ENCODE measurements at regions not wholly inside any gene's neighbourhood (a gene's known extent, or its start where the extent isn't known, plus 50 kb on each side); places are given as distances from the start of the nearest gene placed in this dataset.
A peak's percentile ranks its signal among the peaks of the same experiment; 100 is the strongest.

DNA sequence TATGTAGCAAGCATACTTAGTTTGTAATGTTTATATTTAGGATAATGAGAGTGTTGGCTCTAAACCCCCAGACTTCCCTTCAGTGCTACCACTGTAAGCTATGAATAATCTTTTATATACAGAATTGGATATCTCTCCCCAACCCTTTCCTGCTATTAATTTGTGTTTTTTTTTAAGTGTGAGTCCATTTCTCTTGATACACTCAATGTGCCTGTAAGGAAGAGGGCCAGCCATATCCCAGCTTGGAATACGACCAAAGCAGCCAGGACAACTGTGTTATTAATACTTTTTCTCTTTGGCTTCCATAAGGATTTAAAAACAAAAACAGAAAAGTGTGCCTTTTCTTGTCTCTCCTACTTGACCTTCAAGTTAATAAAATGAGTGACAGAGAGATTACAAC is 116.7 kb downstream of the SNAPC1 start:
- no peak for DNase-seq (ENCODE audit: low read depth)
- TF ChIP-seq, protein P1, sequence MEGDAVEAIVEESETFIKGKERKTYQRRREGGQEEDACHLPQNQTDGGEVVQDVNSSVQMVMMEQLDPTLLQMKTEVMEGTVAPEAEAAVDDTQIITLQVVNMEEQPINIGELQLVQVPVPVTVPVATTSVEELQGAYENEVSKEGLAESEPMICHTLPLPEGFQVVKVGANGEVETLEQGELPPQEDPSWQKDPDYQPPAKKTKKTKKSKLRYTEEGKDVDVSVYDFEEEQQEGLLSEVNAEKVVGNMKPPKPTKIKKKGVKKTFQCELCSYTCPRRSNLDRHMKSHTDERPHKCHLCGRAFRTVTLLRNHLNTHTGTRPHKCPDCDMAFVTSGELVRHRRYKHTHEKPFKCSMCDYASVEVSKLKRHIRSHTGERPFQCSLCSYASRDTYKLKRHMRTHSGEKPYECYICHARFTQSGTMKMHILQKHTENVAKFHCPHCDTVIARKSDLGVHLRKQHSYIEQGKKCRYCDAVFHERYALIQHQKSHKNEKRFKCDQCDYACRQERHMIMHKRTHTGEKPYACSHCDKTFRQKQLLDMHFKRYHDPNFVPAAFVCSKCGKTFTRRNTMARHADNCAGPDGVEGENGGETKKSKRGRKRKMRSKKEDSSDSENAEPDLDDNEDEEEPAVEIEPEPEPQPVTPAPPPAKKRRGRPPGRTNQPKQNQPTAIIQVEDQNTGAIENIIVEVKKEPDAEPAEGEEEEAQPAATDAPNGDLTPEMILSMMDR (conservative IDR thresholded peaks at IDR 0.05; ENCODE audit: low read depth, low read length), result no peak
- H3K4me3 ChIP-seq (ENCODE audit: low read depth, low read length), result no peak overlapping the region

DNA sequence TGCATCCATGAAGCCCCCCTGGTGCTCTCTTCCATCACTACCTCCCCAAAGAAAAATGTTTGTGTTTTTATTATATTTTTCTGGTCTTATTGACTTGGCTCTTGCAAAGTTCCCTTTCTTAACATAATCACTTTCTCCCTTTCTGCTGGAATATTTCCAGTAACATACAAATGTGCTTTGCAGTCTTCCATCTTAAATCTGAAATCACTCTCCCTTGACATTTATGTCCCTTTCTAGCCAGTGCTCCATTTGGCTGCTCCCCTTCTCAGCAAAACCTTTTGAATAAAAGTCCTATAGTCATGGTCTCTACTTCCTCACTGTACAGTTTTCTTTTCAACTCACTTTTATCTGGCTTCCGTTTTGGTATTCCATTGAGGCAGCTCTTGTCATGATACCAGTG is 118.8 kb downstream of the SNAPC1 start:
- TF ChIP-seq, protein P1 (conservative IDR thresholded peaks at IDR 0.05; ENCODE audit: low read depth, low read length), result no peak

DNA sequence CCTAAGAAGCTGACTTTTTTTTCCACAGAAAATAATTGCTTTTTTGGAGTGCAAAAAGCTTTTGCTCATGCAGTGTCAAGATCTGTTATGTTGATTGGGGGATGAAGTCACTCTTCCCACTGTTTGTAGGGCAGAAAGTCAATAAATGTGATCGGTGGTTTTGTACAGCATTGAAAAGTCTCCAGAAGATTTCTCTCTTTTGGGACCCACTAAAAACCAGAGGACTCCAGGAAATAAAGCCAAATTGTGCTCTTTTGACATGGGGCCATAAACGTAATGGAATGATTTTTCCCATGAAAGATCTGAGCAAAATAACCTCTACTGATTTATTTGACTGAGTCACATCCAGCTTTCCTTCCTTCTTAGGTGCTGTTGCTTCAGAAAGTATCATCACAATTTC is 122.5 kb downstream of the SNAPC1 start:
- no peak overlapping the region for H3K4me3 ChIP-seq (ENCODE audit: low read depth, low read length)
- no peak for DNase-seq (ENCODE audit: low read depth)
- TF ChIP-seq, protein P1 (conservative IDR thresholded peaks at IDR 0.05; ENCODE audit: low read depth, low read length), result no peak

More for the DNA sequence above, 118.8 kb downstream of the SNAPC1 start:
- H3K4me3 ChIP-seq (ENCODE audit: low read depth, low read length), result no peak overlapping the region
- no peak for DNase-seq (ENCODE audit: low read depth)

DNA sequence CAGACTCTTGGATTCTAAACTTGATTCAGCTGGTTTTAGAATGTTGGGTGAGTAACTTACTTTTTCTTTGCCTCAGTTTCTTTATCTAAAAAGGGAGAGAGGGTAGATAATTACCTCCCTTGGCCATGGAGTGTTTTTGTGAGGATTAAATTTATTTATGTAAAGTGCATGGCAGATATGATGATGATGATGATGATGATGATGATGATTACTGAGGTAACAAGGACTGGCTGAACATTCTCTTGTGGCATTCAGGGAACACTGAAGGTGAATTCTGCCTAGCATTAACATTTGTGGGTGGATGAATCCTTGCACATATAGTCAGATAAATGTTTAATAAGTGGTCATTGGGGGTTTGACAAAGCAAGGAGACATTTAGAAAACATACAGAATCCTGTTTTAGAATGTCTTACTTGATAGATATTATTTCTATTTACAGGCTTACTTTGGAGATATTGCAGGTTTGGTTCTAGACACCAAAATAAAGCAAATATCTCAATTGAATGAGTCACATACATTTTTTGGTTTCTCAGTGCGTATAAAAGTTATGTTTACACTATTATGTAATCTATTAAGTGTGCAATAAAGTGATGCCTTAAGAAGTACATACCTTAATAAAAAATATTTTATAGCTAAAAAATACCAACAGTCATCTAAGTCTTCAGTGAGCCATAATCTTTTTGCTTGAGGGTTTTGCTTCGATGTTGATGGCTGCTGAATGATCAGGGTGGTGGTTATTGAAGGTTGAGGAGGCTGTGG is 123.2 kb downstream of the SNAPC1 start:
- DNase-seq (ENCODE audit: low read depth), result no peak
- TF ChIP-seq, protein P1 (conservative IDR thresholded peaks at IDR 0.05; ENCODE audit: low read depth, low read length), result no peak
- H3K4me3 ChIP-seq (ENCODE audit: low read depth, low read length), result no peak overlapping the region

DNA sequence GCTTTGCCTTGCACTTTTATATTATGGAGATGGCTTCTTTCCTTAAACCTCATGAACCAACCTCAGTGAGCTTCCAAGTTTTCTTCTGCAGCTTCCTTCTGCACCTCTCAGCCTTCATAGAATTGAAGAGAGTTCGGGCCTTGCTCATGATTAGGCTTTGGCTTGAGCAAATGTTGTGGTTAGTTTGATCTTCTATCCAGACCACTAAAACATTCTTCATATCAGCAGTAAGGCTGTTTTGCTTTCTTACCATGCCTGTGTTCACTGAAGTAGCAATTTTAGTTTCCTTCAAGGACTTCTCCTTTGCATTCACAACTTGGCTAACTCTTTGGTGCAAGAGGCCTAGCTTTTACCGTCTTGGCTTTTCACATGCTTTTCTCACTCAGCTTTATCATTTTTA is 125.4 kb downstream of the SNAPC1 start:
- H3K4me3 ChIP-seq (ENCODE audit: low read depth, low read length), result no peak overlapping the region
- DNase-seq (ENCODE audit: low read depth), result peak; percentile 4
- TF ChIP-seq, protein P1 (conservative IDR thresholded peaks at IDR 0.05; ENCODE audit: low read depth, low read length), result no peak

DNA sequence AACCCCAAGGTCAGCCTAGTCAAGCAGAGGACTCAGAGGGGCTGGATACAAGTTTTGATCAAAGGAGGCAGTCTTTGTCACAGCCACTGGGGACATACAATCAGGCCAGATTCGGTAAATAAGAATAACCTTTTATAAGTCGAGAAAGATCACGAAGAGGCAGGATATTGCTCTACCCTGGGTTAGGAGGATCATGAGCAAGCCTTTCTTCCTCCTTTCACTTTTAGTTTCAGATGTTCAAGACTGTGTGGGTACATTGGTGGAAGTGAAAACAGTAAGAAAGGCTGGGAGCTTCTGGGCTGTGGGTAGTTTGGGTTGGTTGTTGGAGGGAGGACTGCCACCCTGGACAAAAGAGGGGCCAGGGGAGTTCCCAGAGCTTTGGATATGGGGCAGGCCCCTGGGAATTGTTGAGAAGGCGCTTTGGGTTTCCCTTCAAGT is 127.7 kb downstream of the SNAPC1 start:
- no peak for DNase-seq (ENCODE audit: low read depth)
- TF ChIP-seq, protein P1 (conservative IDR thresholded peaks at IDR 0.05; ENCODE audit: low read depth, low read length), result no peak
- no peak overlapping the region for H3K4me3 ChIP-seq (ENCODE audit: low read depth, low read length)

DNA sequence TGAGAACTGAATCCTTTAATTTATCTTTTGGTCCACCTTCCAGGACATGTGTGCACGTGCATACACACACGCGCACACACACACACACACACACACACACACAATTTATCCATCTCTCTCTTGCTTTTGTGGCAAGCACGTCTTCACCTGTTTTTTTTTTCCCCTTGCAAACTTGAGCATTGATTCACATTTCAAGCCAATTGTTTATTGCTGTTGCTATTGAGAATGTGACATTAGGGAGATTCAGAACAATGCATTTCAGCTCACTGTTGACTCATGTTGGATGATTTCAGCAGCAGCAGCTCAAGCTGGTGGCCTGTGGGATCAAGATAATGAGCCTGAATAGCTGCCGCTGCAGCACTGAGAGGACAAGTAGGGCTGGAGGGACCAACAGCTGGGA is 128.9 kb downstream of the SNAPC1 start:
- H3K4me3 ChIP-seq (ENCODE audit: low read depth, low read length), result no peak overlapping the region
- TF ChIP-seq, protein P1 (conservative IDR thresholded peaks at IDR 0.05; ENCODE audit: low read depth, low read length), result no peak
- no peak for DNase-seq (ENCODE audit: low read depth)

All from choroid plexus epithelial cell (primary cell).